ENCODE measurements at regions not wholly inside any gene's neighbourhood (a gene's known extent, or its start where the extent isn't known, plus 50 kb on each side); places are given as distances from the start of the nearest gene placed in this dataset.

DNA sequence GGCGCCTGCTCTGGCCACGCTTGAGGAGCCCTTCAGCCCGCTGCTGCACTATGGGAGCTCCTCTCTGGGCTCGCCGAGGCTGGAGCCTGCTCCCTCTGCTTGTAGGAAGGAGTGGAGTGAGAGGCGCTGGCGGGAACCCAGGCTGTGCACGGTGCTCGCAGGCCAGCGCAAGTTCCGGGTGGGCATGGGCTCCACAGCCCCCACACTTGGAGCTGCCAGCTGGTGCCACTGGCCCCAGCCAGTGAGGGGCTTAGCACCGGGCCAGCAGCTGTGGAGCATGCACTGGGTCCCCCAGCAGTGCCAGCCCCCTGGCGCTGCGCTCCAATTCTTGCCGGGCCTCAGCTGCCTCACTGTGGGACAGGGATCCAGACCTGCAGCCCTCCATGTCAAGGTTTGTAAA lies 122.1 kb upstream of the CD180 start:
- Histone ChIP-seq H3K9me3 (ENCODE audit: control insufficient read depth, insufficient read depth, low read depth, low read length) (no peaks in the 10 kb centered on the region), H3K27ac (ENCODE audit: extremely low read depth, low read depth, low read length) (no peak overlapping the region), H3K4me3 (ENCODE audit: low read depth, low read length) (no peak overlapping the region), H3K4me1 (ENCODE audit: control insufficient read depth, insufficient read depth, low read length) (no peaks in the 10 kb centered on the region), H3K36me3 (ENCODE audit: control insufficient read depth in 2 of 2, insufficient read depth in 1 of 2, low read length in 2 of 2) (no peaks in the 10 kb centered on the region)
- no peak for TF ChIP-seq ZNF114 (tag by site-specific recombination; IDR thresholded peaks at IDR 0.05)
- TF ChIP-seq ZBTB17 (tag by site-specific recombination; IDR thresholded peaks at IDR 0.05): no peak
- ChIA-PET POLR2A (no interaction called here), CTCF (no interaction called here)

DNA sequence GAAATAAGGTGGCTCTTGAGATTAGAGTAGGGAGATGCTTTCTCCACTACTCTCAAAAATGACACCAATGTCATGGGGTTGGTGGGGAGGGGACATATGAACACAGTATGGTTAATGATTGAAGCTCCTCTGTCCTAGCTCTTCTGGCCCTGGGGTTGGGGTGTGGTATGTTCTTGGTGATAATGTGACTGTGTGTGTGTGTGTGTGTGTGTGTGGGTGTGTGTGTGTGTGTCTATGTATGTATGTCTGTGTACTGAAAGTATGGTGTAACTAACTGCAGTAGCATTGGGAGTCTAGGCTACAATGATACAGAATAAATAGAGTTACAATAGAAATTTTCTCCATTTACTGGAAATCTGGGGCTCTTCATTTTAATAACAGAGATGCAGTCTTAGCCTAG lies 121.0 kb upstream of the CD180 start:
- Histone ChIP-seq H3K27ac (ENCODE audit: extremely low read depth, low read depth, low read length) (no peak overlapping the region), H3K4me1 (ENCODE audit: control insufficient read depth, insufficient read depth, low read length) (no peaks in the 10 kb centered on the region), H3K36me3 (ENCODE audit: control insufficient read depth in 2 of 2, insufficient read depth in 1 of 2, low read length in 2 of 2) (no peaks in the 10 kb centered on the region), H3K9me3 (ENCODE audit: control insufficient read depth, insufficient read depth, low read depth, low read length) (no peaks in the 10 kb centered on the region), H3K4me3 (ENCODE audit: low read depth, low read length) (no peak overlapping the region)
- TF ChIP-seq ZNF449 (tag by site-specific recombination; IDR thresholded peaks at IDR 0.05): no peak
- TF ChIP-seq, protein P1, sequence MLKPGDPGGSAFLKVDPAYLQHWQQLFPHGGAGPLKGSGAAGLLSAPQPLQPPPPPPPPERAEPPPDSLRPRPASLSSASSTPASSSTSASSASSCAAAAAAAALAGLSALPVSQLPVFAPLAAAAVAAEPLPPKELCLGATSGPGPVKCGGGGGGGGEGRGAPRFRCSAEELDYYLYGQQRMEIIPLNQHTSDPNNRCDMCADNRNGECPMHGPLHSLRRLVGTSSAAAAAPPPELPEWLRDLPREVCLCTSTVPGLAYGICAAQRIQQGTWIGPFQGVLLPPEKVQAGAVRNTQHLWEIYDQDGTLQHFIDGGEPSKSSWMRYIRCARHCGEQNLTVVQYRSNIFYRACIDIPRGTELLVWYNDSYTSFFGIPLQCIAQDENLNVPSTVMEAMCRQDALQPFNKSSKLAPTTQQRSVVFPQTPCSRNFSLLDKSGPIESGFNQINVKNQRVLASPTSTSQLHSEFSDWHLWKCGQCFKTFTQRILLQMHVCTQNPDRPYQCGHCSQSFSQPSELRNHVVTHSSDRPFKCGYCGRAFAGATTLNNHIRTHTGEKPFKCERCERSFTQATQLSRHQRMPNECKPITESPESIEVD (tag by site-specific recombination; IDR thresholded peaks at IDR 0.05): no peak
- TF ChIP-seq PBX3 (CRISPR knock-in tag; IDR thresholded peaks at IDR 0.05): no peak
- no peak for TF ChIP-seq ZNF302 (tag by site-specific recombination; IDR thresholded peaks at IDR 0.05; ENCODE audit: low read depth)
- no peak for TF ChIP-seq ZNF571 (tag by site-specific recombination; IDR thresholded peaks at IDR 0.05)
- no peak for TF ChIP-seq ZNF2 (tag by site-specific recombination; IDR thresholded peaks at IDR 0.05)
- TF ChIP-seq ZNF521 (tag by site-specific recombination; IDR thresholded peaks at IDR 0.05): no peak
- TF ChIP-seq, protein P2, sequence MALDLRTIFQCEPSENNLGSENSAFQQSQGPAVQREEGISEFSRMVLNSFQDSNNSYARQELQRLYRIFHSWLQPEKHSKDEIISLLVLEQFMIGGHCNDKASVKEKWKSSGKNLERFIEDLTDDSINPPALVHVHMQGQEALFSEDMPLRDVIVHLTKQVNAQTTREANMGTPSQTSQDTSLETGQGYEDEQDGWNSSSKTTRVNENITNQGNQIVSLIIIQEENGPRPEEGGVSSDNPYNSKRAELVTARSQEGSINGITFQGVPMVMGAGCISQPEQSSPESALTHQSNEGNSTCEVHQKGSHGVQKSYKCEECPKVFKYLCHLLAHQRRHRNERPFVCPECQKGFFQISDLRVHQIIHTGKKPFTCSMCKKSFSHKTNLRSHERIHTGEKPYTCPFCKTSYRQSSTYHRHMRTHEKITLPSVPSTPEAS (tag by site-specific recombination; IDR thresholded peaks at IDR 0.05): no peak
- ChIA-PET CTCF (interaction anchor here (0.6 kb wide), 1 partner anchor 57 kb away, joined by 4 read pairs; no protein-coding TSS in a partner anchor), POLR2A (no interaction called here)

DNA sequence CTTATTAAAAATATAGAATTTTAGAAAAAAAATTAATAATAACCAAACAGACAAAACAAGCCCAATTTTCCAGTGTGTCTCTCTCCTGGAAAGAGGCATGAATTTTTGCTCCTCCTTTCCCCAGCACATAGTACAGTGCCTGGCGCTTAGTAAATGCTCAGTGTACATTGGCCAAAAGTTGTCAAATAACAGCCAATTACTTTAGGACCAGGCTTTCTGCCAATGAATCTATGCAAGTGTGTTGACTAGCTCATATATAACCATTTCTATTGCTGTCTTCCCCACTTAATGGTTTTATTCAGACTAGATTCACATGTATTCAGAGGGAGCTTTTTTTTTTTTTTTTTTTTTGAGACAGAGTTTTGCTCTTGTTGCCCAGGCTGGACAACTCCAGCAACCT lies 120.1 kb upstream of the CD180 start:
- Histone ChIP-seq H3K36me3 (ENCODE audit: control insufficient read depth in 2 of 2, insufficient read depth in 1 of 2, low read length in 2 of 2) (no peaks in the 10 kb centered on the region), H3K9me3 (ENCODE audit: control insufficient read depth, insufficient read depth, low read depth, low read length) (no peaks in the 10 kb centered on the region), H3K27ac (ENCODE audit: extremely low read depth, low read depth, low read length) (no peak overlapping the region), H3K4me1 (ENCODE audit: control insufficient read depth, insufficient read depth, low read length) (no peaks in the 10 kb centered on the region), H3K4me3 (ENCODE audit: low read depth, low read length) (no peak overlapping the region)
- POLR2A ChIA-PET: interaction anchor here (0.6 kb wide), 1 partner anchor 85 kb away, joined by 4 read pairs; no protein-coding TSS in a partner anchor
- CTCF ChIA-PET: interaction anchor here (1.0 kb wide), 1 partner anchor 71 kb away, joined by 3 read pairs; no protein-coding TSS in a partner anchor
- no peak for TF ChIP-seq AEBP2 (tag by site-specific recombination; IDR thresholded peaks at IDR 0.05; ENCODE audit: borderline replicate concordance)
- no peak for TF ChIP-seq ZBTB20 (tag by site-specific recombination; IDR thresholded peaks at IDR 0.05)
- TF ChIP-seq ZNF416 (tag by site-specific recombination; IDR thresholded peaks at IDR 0.05): no peak
- TF ChIP-seq ZNF610 (tag by site-specific recombination; IDR thresholded peaks at IDR 0.05; ENCODE audit: borderline replicate concordance): no peak
- TF ChIP-seq ZNF791 (tag by site-specific recombination; IDR thresholded peaks at IDR 0.05): no peak

Measured in HEK293 (cell line).